SH-SY5Y (cell line): ENCODE measurements at regions not wholly inside any gene's neighbourhood (a gene's known extent, or its start where the extent isn't known, plus 50 kb on each side); places are given as distances from the start of the nearest gene placed in this dataset.

Experiments
- GATA2 ChIP-seq: IDR thresholded peaks from 2 replicates; pipeline ENCODE4 v1.6.1; 2011; ENCODE audit warnings: mild to moderate bottlenecking, low read depth, low read length
- GATA3 ChIP-seq: IDR thresholded peaks from 2 replicates; pipeline ENCODE4 v1.6.1; 2011; ENCODE audit warnings: low read depth, mild to moderate bottlenecking, low read length, moderate library complexity

GRCh38 chr20:60926831-60927230, 325.2 kb upstream of the CDH4 start:
- TF ChIP-seq GATA2 (no peak), GATA3 (no peak)
